Fibroblast of lung (primary cell): ENCODE measurements at regions not wholly inside any gene's neighbourhood (a gene's known extent, or its start where the extent isn't known, plus 50 kb on each side); places are given as distances from the start of the nearest gene placed in this dataset.

ENCODE experiments used
- CTCF ChIP-seq, 2 donors: IDR thresholded peaks in 1 of 2; conservative IDR thresholded peaks in 1 of 2; 1 replicate in 1 of 2; 2 replicates in 1 of 2; pipeline ENCODE4 v1.5.1; 2011 to 2012; ENCODE audit warnings: low read length in 2 of 2, control low read depth in 1 of 2, inconsistent platforms in 1 of 2, low read depth in 1 of 2, mild to moderate bottlenecking in 1 of 2
- EZH2 ChIP-seq: IDR thresholded peaks from 2 replicates; pipeline ENCODE4 v1.5.1; 2012; ENCODE audit warnings: low read length, control low read depth, mild to moderate bottlenecking; ENCODE audit errors: missing control alignments

- TF ChIP-seq CTCF (conservative IDR thresholded peaks at IDR 0.05 in 1 of 2, IDR thresholded peaks at IDR 0.05 in 1 of 2; ENCODE audit: low read depth in 1 of 2, low read length in 2 of 2) = no peak
- TF ChIP-seq EZH2 = no peak
Observed at GRCh38 chr15:93170329-93170728, 81.3 kb upstream of the RGMA start.
